SK-N-MC (cell line): ENCODE measurements at regions not wholly inside any gene's neighbourhood (a gene's known extent, or its start where the extent isn't known, plus 50 kb on each side); places are given as distances from the start of the nearest gene placed in this dataset.

Experiments
- EZH2 ChIP-seq: fragments of 200-600 bp; sonication (generic); IDR thresholded peaks from one replicate; pipeline ENCODE4 v1.6.1; 2017; ENCODE audit warnings: antibody characterized with exemption
- POLR2AphosphoS5 ChIP-seq: IDR thresholded peaks from 2 replicates; pipeline ENCODE4 v1.6.1; 2012; ENCODE audit warnings: mild to moderate bottlenecking, low read depth, low read length, borderline replicate concordance

- TF ChIP-seq EZH2 (no peak), POLR2AphosphoS5 (no peak)
These were observed 638.1 kb upstream of the POT1 start for GRCh38 chr7:125567686-125568085.
